ENCODE measurements at regions not wholly inside any gene's neighbourhood (a gene's known extent, or its start where the extent isn't known, plus 50 kb on each side); places are given as distances from the start of the nearest gene placed in this dataset.

DNA sequence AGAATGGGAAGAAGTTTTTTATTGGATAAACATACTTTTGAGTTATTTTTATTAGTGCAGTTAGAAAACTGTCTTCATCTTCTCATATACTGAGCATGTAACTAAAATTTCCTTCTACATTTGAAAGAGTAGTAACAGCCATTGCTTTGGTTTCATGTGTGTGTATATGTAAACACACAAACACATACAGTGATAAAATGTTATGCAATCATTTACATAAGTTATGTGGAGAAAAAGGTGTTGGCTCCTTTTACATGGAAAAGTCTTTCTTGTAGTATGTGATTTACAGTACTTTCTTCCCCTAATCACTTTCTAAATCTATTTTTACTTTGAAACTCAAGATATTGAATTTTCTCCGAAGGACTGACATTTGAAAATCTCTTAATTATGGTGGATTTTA, 194.3 kb upstream of the PACRGL start:
- Histone ChIP-seq H3K4me3 (no peak overlapping the region), H3K4me1 (replicated peaks) (0 out of 2 replicates have a peak, but pooled peaks cover 3% of the 10 kb centered on the region), H3K9me3 (replicated peaks) (no peaks in the 10 kb centered on the region), H3K36me3 (no peaks in the 10 kb centered on the region), H3K27ac (no peak overlapping the region), H3K27me3 (replicated peaks) (no peaks in the 10 kb centered on the region)
- no peak for DNase-seq (ENCODE audit: low read depth in 1 of 2, low spot score in 2 of 2)

DNA sequence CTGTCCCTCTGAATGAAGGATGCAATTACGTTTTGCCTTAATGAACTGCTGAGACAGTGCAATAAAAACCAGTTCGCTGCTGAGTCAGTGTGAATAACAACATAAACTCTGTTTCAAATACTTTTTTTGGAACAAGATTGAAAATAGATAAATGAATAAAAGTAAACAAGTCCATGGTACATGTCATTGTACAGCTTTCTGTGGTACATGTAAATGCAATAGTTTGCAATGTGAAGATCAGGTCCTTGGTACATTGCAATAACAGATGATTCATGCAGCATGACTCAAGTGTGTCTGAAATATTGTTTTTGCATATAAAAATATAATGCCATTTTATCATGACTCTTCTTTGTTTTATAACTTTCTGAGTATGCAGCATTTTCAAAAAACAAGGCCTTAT, 193.4 kb upstream of the PACRGL start:
- Histone ChIP-seq H3K4me1 (replicated peaks) (0 out of 2 replicates have a peak, but pooled peaks cover 3% of the 10 kb centered on the region), H3K4me3 (no peak overlapping the region), H3K9me3 (replicated peaks) (no peaks in the 10 kb centered on the region), H3K27ac (no peak overlapping the region), H3K36me3 (no peaks in the 10 kb centered on the region), H3K27me3 (replicated peaks) (no peaks in the 10 kb centered on the region)
- peak in 1 of 2 experiments; percentile 61 for DNase-seq (ENCODE audit: low read depth in 1 of 2, low spot score in 2 of 2)

GRCh38 chr4:20509315-20509714, 190.9 kb upstream of the PACRGL start:
- no peak overlapping the region for H3K4me3 ChIP-seq
- H3K4me1 ChIP-seq (replicated peaks), result 0 out of 2 replicates have a peak, but pooled peaks cover 3% of the 10 kb centered on the region
- DNase-seq (ENCODE audit: low read depth in 1 of 2, low spot score in 2 of 2), result no peak
- H3K36me3 ChIP-seq, result no peaks in the 10 kb centered on the region
- no peak overlapping the region for H3K27ac ChIP-seq
- H3K27me3 ChIP-seq (replicated peaks), result no peaks in the 10 kb centered on the region
- no peaks in the 10 kb centered on the region for H3K9me3 ChIP-seq (replicated peaks)

GRCh38 chr4:20512033-20512792, 188.0 kb upstream of the PACRGL start:
- no peak overlapping the region for H3K4me3 ChIP-seq

DNA sequence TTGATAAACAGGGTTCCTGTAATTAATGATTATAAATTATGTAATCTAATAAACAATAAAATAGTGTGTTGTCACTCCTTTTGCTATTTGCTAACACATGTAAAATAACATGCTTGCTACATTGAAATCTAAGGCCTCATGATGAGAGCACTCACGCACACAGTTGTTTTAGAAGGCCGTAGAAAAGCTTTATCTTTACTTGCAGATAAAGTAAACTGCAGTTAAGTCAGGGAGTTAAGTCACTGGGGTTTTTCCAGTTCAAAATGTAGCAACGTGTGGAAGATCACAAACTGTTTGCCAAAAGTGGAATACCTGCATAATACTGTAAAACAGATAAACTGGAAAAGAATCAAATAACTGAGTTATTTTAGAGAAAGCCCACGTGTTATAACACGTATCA, 187.3 kb upstream of the PACRGL start:
- Histone ChIP-seq H3K9me3 (replicated peaks) (no peaks in the 10 kb centered on the region), H3K27ac (no peak overlapping the region), H3K4me3 (no peak overlapping the region), H3K36me3 (no peaks in the 10 kb centered on the region), H3K27me3 (replicated peaks) (no peaks in the 10 kb centered on the region), H3K4me1 (replicated peaks) (no peaks in the 10 kb centered on the region)
- no peak for DNase-seq (ENCODE audit: low read depth in 1 of 2, low spot score in 2 of 2)

More at GRCh38 chr4:20512033-20512792, 188.0 kb upstream of the PACRGL start:
- Histone ChIP-seq H3K4me1 (replicated peaks) (no peaks in the 10 kb centered on the region), H3K36me3 (no peaks in the 10 kb centered on the region), H3K27me3 (replicated peaks) (no peaks in the 10 kb centered on the region), H3K9me3 (replicated peaks) (no peaks in the 10 kb centered on the region), H3K27ac (no peak overlapping the region)
- no peak for DNase-seq (ENCODE audit: low read depth in 1 of 2, low spot score in 2 of 2)

GRCh38 chr4:20520901-20521300, 179.4 kb upstream of the PACRGL start:
- H3K4me1 ChIP-seq (replicated peaks), result peaks cover 16% of the 10 kb centered on the region
- no peaks in the 10 kb centered on the region for H3K9me3 ChIP-seq (replicated peaks)
- H3K4me3 ChIP-seq, result no peak overlapping the region
- H3K36me3 ChIP-seq, result peaks cover 3% of the 10 kb centered on the region; the same call in 1 of the 2 replicates
- H3K27ac ChIP-seq, result peak overlapping the region; percentile 81
- DNase-seq (ENCODE audit: low read depth in 1 of 2, low spot score in 2 of 2), result peak in 1 of 2 experiments; percentile 84
- H3K27me3 ChIP-seq (replicated peaks), result no peaks in the 10 kb centered on the region

DNA sequence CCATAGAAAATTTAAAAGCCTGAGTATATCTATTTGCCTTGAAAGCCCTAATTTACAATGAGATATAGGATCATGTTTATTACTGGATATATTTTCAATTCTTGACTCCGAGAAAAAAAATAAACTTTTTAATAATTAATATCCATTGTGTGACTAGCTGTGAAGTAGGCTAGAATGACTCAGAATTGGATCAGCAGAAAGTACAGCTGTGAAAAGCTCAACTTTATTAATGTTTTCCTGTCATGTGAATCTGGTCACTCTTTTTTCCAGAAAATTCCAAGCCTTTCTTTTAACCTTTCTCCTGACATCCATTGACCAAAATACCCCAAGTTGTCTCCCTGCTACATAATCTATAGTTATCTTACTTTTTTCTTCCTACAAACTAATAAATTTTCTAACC, 171.8 kb upstream of the PACRGL start:
- DNase-seq (ENCODE audit: low read depth in 1 of 2, low spot score in 2 of 2), result no peak
- H3K4me3 ChIP-seq, result no peak overlapping the region

DNA sequence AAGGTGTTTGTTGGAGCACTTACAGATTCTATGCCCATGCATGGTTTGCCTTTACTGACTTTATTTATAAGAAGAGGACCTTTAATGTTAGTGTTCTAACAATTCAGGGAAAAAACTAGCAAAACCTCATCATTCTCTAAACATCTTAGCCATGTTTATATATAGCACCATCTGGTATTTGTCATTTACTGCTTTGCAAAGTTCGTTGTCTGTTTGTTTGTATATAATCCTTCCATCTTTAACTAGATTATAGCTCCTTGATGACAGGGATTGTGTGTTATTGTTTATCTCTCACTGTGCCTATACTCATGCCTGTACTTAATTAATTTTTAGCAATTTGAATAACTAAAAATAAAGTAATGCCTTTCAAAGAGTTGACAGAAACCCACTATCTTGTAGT, 170.6 kb upstream of the PACRGL start:
- H3K9me3 ChIP-seq (replicated peaks), result no peaks in the 10 kb centered on the region
- no peak overlapping the region for H3K4me3 ChIP-seq
- no peaks in the 10 kb centered on the region for H3K27me3 ChIP-seq (replicated peaks)
- H3K4me1 ChIP-seq (replicated peaks), result peaks cover 57% of the 10 kb centered on the region
- peaks cover 17% of the 10 kb centered on the region for H3K36me3 ChIP-seq
- no peak overlapping the region for H3K27ac ChIP-seq
- DNase-seq (ENCODE audit: low read depth in 1 of 2, low spot score in 2 of 2), result peak in 1 of 2 experiments; percentile 69

More for the DNA sequence above, 171.8 kb upstream of the PACRGL start:
- H3K4me1 ChIP-seq (replicated peaks), result peaks cover 52% of the 10 kb centered on the region
- peaks cover 8% of the 10 kb centered on the region for H3K36me3 ChIP-seq
- H3K9me3 ChIP-seq (replicated peaks), result no peaks in the 10 kb centered on the region
- H3K27ac ChIP-seq, result peak overlapping the region; percentile 3; the same call in 1 of the 2 replicates
- no peaks in the 10 kb centered on the region for H3K27me3 ChIP-seq (replicated peaks)

GRCh38 chr4:20532116-20532790, 168.0 kb upstream of the PACRGL start:
- Histone ChIP-seq H3K27me3 (replicated peaks) (no peaks in the 10 kb centered on the region), H3K4me1 (replicated peaks) (peaks cover 57% of the 10 kb centered on the region), H3K4me3 (no peak overlapping the region), H3K9me3 (replicated peaks) (no peaks in the 10 kb centered on the region), H3K27ac (peak overlapping the region; percentile 84), H3K36me3 (peaks cover 23% of the 10 kb centered on the region)
- no peak for DNase-seq (ENCODE audit: low read depth in 1 of 2, low spot score in 2 of 2)

- Histone ChIP-seq H3K4me1 (replicated peaks) (peaks cover 52% of the 10 kb centered on the region), H3K27ac (peak overlapping the region; percentile 84), H3K36me3 (peaks cover 25% of the 10 kb centered on the region), H3K4me3 (no peak overlapping the region), H3K27me3 (replicated peaks) (no peaks in the 10 kb centered on the region), H3K9me3 (replicated peaks) (no peaks in the 10 kb centered on the region)
- DNase-seq (ENCODE audit: low read depth in 1 of 2, low spot score in 2 of 2), result peak; percentile 86 to 98
These were observed 167.1 kb upstream of the PACRGL start for GRCh38 chr4:20532871-20533870.

- Histone ChIP-seq H3K27ac (no peak overlapping the region), H3K36me3 (peaks cover 19% of the 10 kb centered on the region), H3K9me3 (replicated peaks) (no peaks in the 10 kb centered on the region), H3K4me1 (replicated peaks) (peaks cover 1% of the 10 kb centered on the region), H3K27me3 (replicated peaks) (no peaks in the 10 kb centered on the region), H3K4me3 (no peak overlapping the region)
- DNase-seq (ENCODE audit: low read depth in 1 of 2, low spot score in 2 of 2), result peak in 1 of 2 experiments; percentile 1
These were observed 161.4 kb upstream of the PACRGL start for GRCh38 chr4:20538905-20539304.

DNA sequence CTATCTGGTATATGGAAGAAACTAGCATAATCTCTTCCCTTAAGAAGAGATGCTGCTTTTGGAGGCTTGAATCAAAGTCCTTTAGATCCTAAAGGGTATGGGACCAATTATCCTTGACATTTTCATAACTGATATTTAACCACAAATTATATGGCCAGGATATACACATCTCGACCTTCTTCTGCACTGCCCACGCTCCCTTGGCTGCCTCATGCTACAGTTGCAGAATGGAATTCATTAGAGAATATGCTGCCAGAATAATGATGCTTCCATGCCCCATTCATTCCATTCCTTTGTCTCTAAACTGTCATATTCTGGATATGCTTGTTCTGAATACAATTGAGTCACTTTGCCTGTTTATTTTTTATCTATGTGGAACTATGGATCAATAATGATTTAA, 157.1 kb upstream of the PACRGL start:
- Histone ChIP-seq H3K9me3 (replicated peaks) (no peaks in the 10 kb centered on the region), H3K4me1 (replicated peaks) (no peaks in the 10 kb centered on the region), H3K27me3 (replicated peaks) (no peaks in the 10 kb centered on the region), H3K36me3 (peaks cover 7% of the 10 kb centered on the region; the same call in 1 of the 2 replicates), H3K4me3 (no peak overlapping the region), H3K27ac (no peak overlapping the region)
- DNase-seq (ENCODE audit: low read depth in 1 of 2, low spot score in 2 of 2), result peak in 1 of 2 experiments; percentile 1

GRCh38 chr4:20544645-20545044, 155.6 kb upstream of the PACRGL start:
- DNase-seq (ENCODE audit: low read depth in 1 of 2, low spot score in 2 of 2), result peak in 1 of 2 experiments; percentile 67
- Histone ChIP-seq H3K27ac (no peak overlapping the region), H3K4me3 (no peak overlapping the region), H3K27me3 (replicated peaks) (no peaks in the 10 kb centered on the region), H3K4me1 (replicated peaks) (no peaks in the 10 kb centered on the region), H3K9me3 (replicated peaks) (no peaks in the 10 kb centered on the region), H3K36me3 (no peaks in the 10 kb centered on the region; the same call in 1 of the 2 replicates)

All from SJSA1 (cell line).